Activated T-cell treated with anti-CD3 and anti-CD28 coated beads for 1 hour (primary cell): ENCODE measurements at regions not wholly inside any gene's neighbourhood (a gene's known extent, or its start where the extent isn't known, plus 50 kb on each side); places are given as distances from the start of the nearest gene placed in this dataset.

Source experiments
- DNase-seq: peaks from one replicate; pipeline ENCODE4 v3.0.0-alpha.2; 2020; ENCODE audit warnings: low read depth

GRCh38 chr10:110436554-110437350, 61.0 kb upstream of the DUSP5 start:
- DNase-seq = no peak

DNA sequence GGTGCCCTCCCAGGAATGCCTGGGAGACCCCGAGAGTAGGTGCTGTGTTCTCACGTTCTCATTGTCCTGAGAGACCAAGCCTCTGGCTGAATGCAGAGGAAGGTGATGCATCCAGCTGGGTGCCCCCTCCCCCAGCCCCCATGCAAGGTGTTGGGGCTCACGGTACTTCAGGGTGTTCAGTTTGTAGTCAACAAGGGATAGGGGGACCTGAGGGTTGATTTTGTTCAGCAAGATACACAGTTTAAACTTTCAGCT, 60.4 kb upstream of the DUSP5 start:
- no peak for DNase-seq

DNA sequence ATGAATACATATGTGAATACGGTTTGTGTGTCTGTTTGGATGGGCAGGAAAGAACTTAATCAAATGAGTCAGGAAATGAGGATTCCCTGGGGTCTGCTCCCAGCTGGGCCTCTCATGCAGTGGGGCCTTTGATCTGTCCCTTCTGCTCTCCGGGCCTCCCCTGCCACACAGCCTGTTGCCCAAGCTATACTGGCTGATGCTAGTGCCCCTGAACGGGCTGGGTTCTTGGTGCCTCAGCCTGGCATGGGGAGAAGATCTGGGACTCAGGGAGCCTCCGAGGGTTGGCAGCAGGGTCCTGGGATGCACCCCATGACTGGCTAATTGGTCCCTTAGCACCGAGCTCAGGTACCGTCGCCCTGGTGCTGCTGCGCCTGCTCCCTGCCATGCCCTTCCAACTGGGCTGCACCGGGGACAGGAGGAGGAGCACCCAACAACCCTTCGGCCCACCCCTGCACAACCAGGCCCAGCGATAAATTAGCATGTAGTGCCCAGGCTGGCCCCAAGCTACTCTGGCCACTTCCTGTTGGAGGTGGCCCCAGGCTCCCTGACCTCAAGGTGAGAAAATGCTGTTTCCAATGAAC, 59.9 kb upstream of the DUSP5 start:
- DNase-seq = no peak

DNA sequence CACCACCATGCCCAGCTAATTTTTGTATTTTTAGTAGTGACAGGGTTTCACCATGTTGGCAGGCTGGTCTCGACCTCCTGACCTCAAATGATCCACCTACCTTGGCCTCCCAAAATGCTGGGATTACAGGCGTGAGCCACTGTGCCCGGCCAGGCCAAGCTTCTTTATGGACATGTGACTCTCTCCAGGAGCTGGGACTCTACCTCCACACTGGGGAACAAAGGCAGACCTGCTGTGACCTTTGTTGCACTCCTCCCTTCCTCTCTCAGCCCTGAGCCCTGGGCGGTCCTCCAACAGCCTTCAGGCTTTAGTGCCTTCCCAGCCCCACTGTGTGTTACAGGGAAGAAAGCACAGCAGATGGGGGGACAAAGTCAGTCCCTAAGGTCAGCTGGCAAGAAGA, 55.0 kb upstream of the DUSP5 start:
- DNase-seq = no peak

DNA sequence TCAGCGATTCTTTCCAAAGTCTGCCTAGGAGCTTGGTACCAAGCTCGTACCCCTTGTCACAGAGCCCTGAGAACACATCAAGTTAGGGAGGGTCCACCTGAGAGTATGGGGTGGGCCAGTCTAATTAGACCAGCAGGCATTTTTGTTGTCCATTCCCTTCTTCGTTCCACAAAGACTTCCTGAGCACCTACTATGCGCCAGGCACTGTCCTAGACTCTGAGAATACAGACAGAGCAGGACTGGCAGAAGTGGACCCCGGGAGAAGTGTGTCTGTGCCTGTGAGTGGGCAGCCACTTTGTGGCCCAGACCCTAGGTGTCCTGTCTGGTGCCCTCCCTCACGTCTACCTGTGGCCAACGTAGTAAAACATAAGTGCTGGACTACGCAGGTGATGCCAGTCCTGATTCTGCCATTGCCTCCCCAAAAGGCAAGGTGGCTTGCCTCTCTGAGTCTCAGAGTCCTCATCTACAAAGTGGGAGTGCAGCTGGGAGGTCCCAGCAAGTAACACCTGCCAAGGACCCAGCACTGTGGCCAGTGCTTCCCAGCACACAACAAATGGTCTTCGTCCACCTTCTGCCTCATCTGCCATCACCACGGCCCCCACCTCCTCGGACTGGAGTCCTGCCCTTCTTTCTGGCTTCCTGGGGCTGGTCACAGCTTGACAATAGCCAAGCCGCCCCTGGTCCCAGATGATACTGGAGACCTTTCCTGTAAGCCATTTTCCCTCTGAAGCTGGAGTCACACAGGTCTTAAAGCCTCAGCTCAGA, 54.3 kb upstream of the DUSP5 start:
- no peak for DNase-seq

DNA sequence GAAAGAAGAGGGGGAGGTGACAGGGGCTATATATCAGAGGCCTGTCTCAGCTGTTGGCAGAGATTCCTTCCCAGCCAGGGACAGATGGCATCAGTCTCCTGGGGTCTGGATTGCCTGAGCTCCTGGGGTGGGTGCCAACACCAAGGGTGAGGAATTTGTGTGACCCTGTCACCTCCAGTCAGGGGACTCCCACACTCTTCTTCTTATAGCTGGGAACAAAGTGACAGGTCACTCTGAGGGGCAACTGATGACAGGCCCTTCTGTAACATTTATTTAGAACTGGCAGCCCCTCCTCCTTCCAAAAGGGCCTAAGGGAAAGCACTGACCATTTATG, 53.7 kb upstream of the DUSP5 start:
- no peak for DNase-seq

DNA sequence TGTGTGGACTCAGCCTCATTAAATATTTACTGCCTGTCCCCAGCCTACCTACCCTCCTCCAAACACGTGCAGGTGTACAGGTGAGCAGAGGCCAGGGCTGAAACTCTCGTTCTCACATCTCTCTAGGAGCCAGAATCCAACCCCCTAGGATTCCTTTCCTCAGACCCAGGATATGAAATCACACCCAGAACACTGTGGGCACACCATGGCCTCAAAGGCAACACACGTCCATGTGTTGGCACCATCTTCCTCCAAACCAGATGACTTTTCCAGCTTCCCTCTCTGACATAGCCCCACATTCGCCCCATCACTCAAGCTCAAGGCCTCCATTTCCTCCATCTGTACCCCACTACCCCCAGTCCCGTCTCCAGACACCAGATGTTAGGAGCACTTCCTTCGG, 51.8 kb upstream of the DUSP5 start:
- no peak for DNase-seq

GRCh38 chr10:110446277-110446676, 51.4 kb upstream of the DUSP5 start:
- no peak for DNase-seq

DNA sequence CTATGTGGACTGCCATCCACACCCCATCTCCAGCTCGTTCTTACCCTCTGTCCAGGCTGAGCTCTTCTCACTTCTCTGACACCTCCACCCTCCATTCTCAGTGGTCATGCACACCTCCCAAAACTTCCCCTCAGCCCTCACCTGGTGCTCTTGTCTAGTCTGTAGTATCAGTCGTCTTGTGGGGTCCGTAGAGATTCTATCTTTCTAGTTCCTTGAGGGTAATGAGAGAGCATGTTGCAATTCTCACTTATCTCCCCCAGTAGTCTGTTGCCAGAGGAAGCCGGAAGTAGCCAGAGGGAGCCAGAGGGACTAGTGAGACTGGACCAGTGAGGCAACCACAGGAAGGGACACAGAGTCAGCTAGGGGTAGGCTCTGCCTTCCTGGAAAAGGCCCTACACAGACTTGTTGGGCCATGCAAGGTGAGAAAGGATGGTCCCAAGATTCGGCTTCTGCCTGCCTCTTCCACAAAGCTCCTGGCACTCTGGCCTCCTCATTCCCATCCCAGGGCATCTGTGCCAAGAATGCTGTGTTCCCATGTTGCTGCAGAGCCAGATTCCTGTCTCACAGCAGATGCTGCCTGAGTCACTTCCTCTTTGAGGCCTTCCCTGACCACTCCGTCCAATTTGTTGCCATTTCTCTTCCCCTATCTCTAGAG, 50.6 kb upstream of the DUSP5 start:
- no peak for DNase-seq

- no peak for DNase-seq
These were observed 49.8 kb upstream of the DUSP5 start for GRCh38 chr10:110447886-110448285.
